DMS153 (cell line): ENCODE measurements at regions not wholly inside any gene's neighbourhood (a gene's known extent, or its start where the extent isn't known, plus 50 kb on each side); places are given as distances from the start of the nearest gene placed in this dataset.
"Not testable (repeated sequence)": the region's sequence is repeated elsewhere in the genome, so short reads cannot be mapped to it uniquely, and the experiment has no call there.

Experiments
- DNase-seq: peaks from one replicate; lab custom pipeline; 2025; lab: John Stamatoyannopoulos, UW

GRCh38 chr7:69433081-69433480 is 165.2 kb upstream of the AUTS2 start:
- DNase-seq, result no peak

GRCh38 chr7:69434398-69434815 is 163.9 kb upstream of the AUTS2 start:
- no peak for DNase-seq

GRCh38 chr7:69435711-69436110 is 162.6 kb upstream of the AUTS2 start:
- DNase-seq, result no peak

- no peak for DNase-seq
Measured at GRCh38 chr7:69436946-69437345, 161.3 kb upstream of the AUTS2 start.

GRCh38 chr7:69438584-69439412 is 159.5 kb upstream of the AUTS2 start:
- no peak for DNase-seq

- DNase-seq, result no peak
Measured at GRCh38 chr7:69439636-69440325, 158.5 kb upstream of the AUTS2 start.

GRCh38 chr7:69440976-69441375 is 157.3 kb upstream of the AUTS2 start:
- no peak for DNase-seq

- DNase-seq, result no peak
Measured at GRCh38 chr7:69443136-69443535, 155.1 kb upstream of the AUTS2 start.

GRCh38 chr7:69445541-69445940 is 152.7 kb upstream of the AUTS2 start:
- DNase-seq, result no peak

- not testable (repeated sequence) for DNase-seq
Measured at GRCh38 chr7:69446213-69446612, 152.1 kb upstream of the AUTS2 start.

- DNase-seq, result no peak
Measured at GRCh38 chr7:69448071-69448470, 150.2 kb upstream of the AUTS2 start.

GRCh38 chr7:69450456-69450855 is 147.8 kb upstream of the AUTS2 start:
- no peak for DNase-seq

GRCh38 chr7:69451715-69452114 is 146.6 kb upstream of the AUTS2 start:
- DNase-seq, result no peak

GRCh38 chr7:69452797-69453196 is 145.5 kb upstream of the AUTS2 start:
- DNase-seq, result no peak

GRCh38 chr7:69457595-69458504 is 140.4 kb upstream of the AUTS2 start:
- DNase-seq, result peak; percentile 62

GRCh38 chr7:69464035-69464434 is 134.2 kb upstream of the AUTS2 start:
- DNase-seq, result no peak

GRCh38 chr7:69465262-69465661 is 133.0 kb upstream of the AUTS2 start:
- DNase-seq, result no peak

GRCh38 chr7:69467826-69468225 is 130.4 kb upstream of the AUTS2 start:
- DNase-seq, result no peak

- DNase-seq, result no peak
Measured at GRCh38 chr7:69476416-69476815, 121.9 kb upstream of the AUTS2 start.

GRCh38 chr7:69482676-69483075 is 115.6 kb upstream of the AUTS2 start:
- DNase-seq, result no peak

GRCh38 chr7:69489533-69489932 is 108.7 kb upstream of the AUTS2 start:
- DNase-seq, result no peak

- no peak for DNase-seq
Measured at GRCh38 chr7:69498671-69499070, 99.6 kb upstream of the AUTS2 start.
